ENCODE measurements at regions not wholly inside any gene's neighbourhood (a gene's known extent, or its start where the extent isn't known, plus 50 kb on each side); places are given as distances from the start of the nearest gene placed in this dataset.
A peak's percentile ranks its signal among the peaks of the same experiment; 100 is the strongest.

- Histone ChIP-seq H4K91ac (replicated peaks; ENCODE audit: insufficient read length, low read length) (no peak overlapping the region), H2AK5ac (ENCODE audit: low read depth, low read length) (0 out of 2 replicates have a peak overlapping the region, but pooled peaks have one; percentile 54), H2BK20ac (ENCODE audit: low read length) (no peak overlapping the region), H2BK15ac (ENCODE audit: low read length) (no peak overlapping the region), H3K56ac (replicated peaks; ENCODE audit: insufficient read length, low read depth, low read length) (no peak overlapping the region), H2BK5ac (ENCODE audit: low read depth, low read length) (no peak overlapping the region), H3K27ac (ENCODE audit: low read depth, low read length) (no peak overlapping the region), H3K4ac (replicated peaks; ENCODE audit: insufficient read length, low read depth, low read length) (no peak overlapping the region), H4K5ac (ENCODE audit: insufficient read length, low read depth, low read length) (no peak overlapping the region), H3K4me2 (ENCODE audit: insufficient read depth in 1 of 2, low read depth in 2 of 2, low read length in 2 of 2) (no peak overlapping the region), H3K79me1 (ENCODE audit: low read depth, low read length) (no peaks in the 10 kb centered on the region), H4K20me1 (replicated peaks in 1 of 2; ENCODE audit: control insufficient read depth in 1 of 2, insufficient read depth in 2 of 2, low read length in 2 of 2) (peaks cover 0 to 2% of the 10 kb centered on the region in 2 experiments), H2BK120ac (replicated peaks; ENCODE audit: low read depth, low read length) (no peak overlapping the region), H3K23ac (ENCODE audit: insufficient read length) (no peak overlapping the region), H2BK12ac (ENCODE audit: low read depth, low read length) (peak overlapping the region; percentile 18; the same call in 1 of the 2 replicates), H2AFZ (ENCODE audit: low read length) (no peak overlapping the region), H3K14ac (ENCODE audit: insufficient read length) (no peak overlapping the region), H3K23me2 (ENCODE audit: low read depth, low read length) (no peaks in the 10 kb centered on the region), H3K9me3 (ENCODE audit: insufficient read depth in 2 of 2, low read depth in 1 of 2, low read length in 1 of 2) (no peaks in the 10 kb centered on the region), H3K4me1 (replicated peaks in 1 of 4; ENCODE audit: control insufficient read depth in 3 of 4, insufficient read depth in 4 of 4, low read length in 3 of 4) (peaks cover 0 to 6% (median 3%) of the 10 kb centered on the region in 4 experiments; a peak in 5 of 7 replicates), H3K79me2 (ENCODE audit: control insufficient read depth in 1 of 2, insufficient read depth in 2 of 2, low read length in 2 of 2) (no peaks in the 10 kb centered on the region), H3K9ac (replicated peaks in 1 of 4; ENCODE audit: extremely low read depth in 1 of 4, low read depth in 3 of 4, low read length in 3 of 4) (no peak overlapping the region), H3K4me3 (ENCODE audit: extremely low read depth in 1 of 4, insufficient read depth in 2 of 4, low read depth in 3 of 4, low read length in 4 of 4) (no peak overlapping the region), H3K18ac (ENCODE audit: extremely low read depth, low read length) (no peak overlapping the region), H3K27me3 (replicated peaks in 1 of 4; ENCODE audit: control insufficient read depth in 3 of 4, extremely low read depth in 1 of 4, insufficient read depth in 3 of 4, low read length in 3 of 4) (no peaks in the 10 kb centered on the region), H3K36me3 (ENCODE audit: control insufficient read depth in 2 of 4, insufficient read depth in 4 of 4, low read length in 3 of 4) (no peaks in the 10 kb centered on the region), H4K8ac (ENCODE audit: extremely low read depth, insufficient read depth, low read length) (no peak overlapping the region)
- FAIRE-seq: no peak
- no peak for DNase-seq (ENCODE audit: low read depth in 1 of 2, low spot score in 2 of 2)
- 86% methylated on average over 3 of the region's 3 CpGs; no CpG with 5 or more reads in 1 of the 2 experiments for WGBS, 2 experiments (ENCODE audit: extremely low coverage in 1 of 2, insufficient coverage in 1 of 2, insufficient read length in 1 of 2, insufficient replicate concordance in 2 of 2, low coverage in 1 of 2, low lambda C conversion rate in 2 of 2, missing lambda C conversion rate in 1 of 2)
- ChIA-PET POLR2A (ENCODE audit: partially characterized antibody) (interaction anchor here (2.0 to 2.3 kb wide), 2 partner anchors 449 to 450 kb away, joined by 8 to 9 read pairs; partner anchors contain the start of gene THBS1), CTCF (ENCODE audit: partially characterized antibody) (interaction anchor here (0.7 to 2.5 kb wide), 4 partner anchors 9 to 36 kb away, joined by 3 to 6 read pairs (median 5); no protein-coding TSS in a partner anchor)
- TF ChIP-seq CTBP2 (IDR thresholded peaks at IDR 0.05; ENCODE audit: borderline replicate concordance, insufficient read depth, insufficient read length, low read length) (no peak), E2F6 (IDR thresholded peaks at IDR 0.05) (no peak), RFX5 (IDR thresholded peaks at IDR 0.05; ENCODE audit: borderline replicate concordance, low read depth, low read length) (no peak)
Measured at GRCh38 chr15:39130556-39131379, 450.1 kb upstream of the THBS1 start.
